CD14-positive monocyte (primary cell): ENCODE measurements at regions not wholly inside any gene's neighbourhood (a gene's known extent, or its start where the extent isn't known, plus 50 kb on each side); places are given as distances from the start of the nearest gene placed in this dataset.

ENCODE experiments used
- DNase-seq, 3 donors: peaks; one replicate each; pipeline ENCODE4 v3.0.0-alpha.2; 2011 to 2022
- H2AFZ ChIP-seq: 2 replicates; pipeline ENCODE4 v1.6.0; 2012; ENCODE audit warnings: mild to moderate bottlenecking, low read depth, low read length, inconsistent platforms; ENCODE audit not compliant: insufficient read depth, poor library complexity, severe bottlenecking
- H3K27ac ChIP-seq, 2 donors: 1 replicate in 1 of 2; 2 replicates in 1 of 2; pipeline ENCODE4 v1.5.1; 2012 to 2013; ENCODE audit warnings: low read length in 2 of 2, control low read depth in 1 of 2, inconsistent platforms in 1 of 2, low read depth in 1 of 2, mild to moderate bottlenecking in 1 of 2
- H3K27me3 ChIP-seq, 2 donors: one replicate each; pipeline versions ENCODE4 v1.6.0 to v1.6.1; 2011 to 2013; ENCODE audit warnings: low read length in 2 of 2; ENCODE audit not compliant: control insufficient read depth in 2 of 2, insufficient read depth in 2 of 2
- H3K36me3 ChIP-seq, 2 donors: replicated peaks in 1 of 2; 1 replicate in 1 of 2; 2 replicates in 1 of 2; pipeline versions ENCODE4 v1.5.1 to v1.6.1; 2012 to 2013; ENCODE audit warnings: low read length in 2 of 2, control low read depth in 1 of 2, inconsistent platforms in 1 of 2, mild to moderate bottlenecking in 1 of 2; ENCODE audit not compliant: insufficient read depth in 2 of 2, control insufficient read depth in 1 of 2
- H3K4me1 ChIP-seq, 2 donors: 1 replicate in 1 of 2; 2 replicates in 1 of 2; pipeline versions ENCODE4 v1.5.1 to v1.6.1; 2012 to 2013; ENCODE audit warnings: low read length in 2 of 2, control low read depth in 1 of 2, inconsistent platforms in 1 of 2, mild to moderate bottlenecking in 1 of 2, moderate library complexity in 1 of 2; ENCODE audit not compliant: insufficient read depth in 2 of 2, control insufficient read depth in 1 of 2
- H3K4me2 ChIP-seq: replicated peaks from 2 replicates; pipeline ENCODE3; 2012; ENCODE audit warnings: low read length, moderate library complexity, mild to moderate bottlenecking; ENCODE audit not compliant: poor library complexity, severe bottlenecking; ENCODE audit errors: extremely low read depth
- H3K4me3 ChIP-seq, 3 experiments: fragments of 200-600 bp in 1 of 3; sonication (generic) in 1 of 3; replicated peaks in 1 of 3; 1 replicate in 2 of 3; 2 replicates in 1 of 3; pipeline ENCODE4 v1.5.1; 2011 to 2013; ENCODE audit warnings: low read length in 3 of 3, mild to moderate bottlenecking in 3 of 3, control low read depth in 2 of 3, low read depth in 2 of 3, inconsistent platforms in 1 of 3, moderate library complexity in 1 of 3
- H3K79me2 ChIP-seq: 2 replicates; pipeline ENCODE4 v1.6.0; 2012; ENCODE audit warnings: mild to moderate bottlenecking, control low read depth, inconsistent platforms, low read length, moderate library complexity; ENCODE audit not compliant: insufficient read depth
- H3K9ac ChIP-seq: 2 replicates; pipeline ENCODE4 v1.6.0; 2017; ENCODE audit warnings: low read length, mild to moderate bottlenecking; ENCODE audit not compliant: insufficient read depth, poor library complexity, severe bottlenecking
- H3K9me3 ChIP-seq, 2 donors: replicated peaks in 1 of 2; 1 replicate in 1 of 2; 2 replicates in 1 of 2; pipeline versions ENCODE4 v1.5.1 to v1.6.1; 2012 to 2013; ENCODE audit warnings: low read length in 2 of 2, control low read depth in 1 of 2; ENCODE audit not compliant: control insufficient read depth in 1 of 2, insufficient read depth in 1 of 2
- H4K20me1 ChIP-seq: 2 replicates; pipeline ENCODE4 v1.6.0; 2012; ENCODE audit warnings: mild to moderate bottlenecking, low read length, control low read depth, moderate library complexity; ENCODE audit not compliant: insufficient read depth
- H3K27ac Mint-ChIP-seq, 7 donors: one replicate each; pipeline ENCODE4 v1.8.0; 2020; ENCODE audit warnings: mild to moderate bottlenecking in 7 of 7, mixed read lengths in 7 of 7, moderate library complexity in 6 of 7, inconsistent platforms in 2 of 7
- H3K27me3 Mint-ChIP-seq, 3 donors: one replicate each; pipeline ENCODE4 v1.8.0; 2021 to 2022; ENCODE audit warnings: low read depth in 3 of 3, mild to moderate bottlenecking in 3 of 3, mixed read lengths in 3 of 3, moderate library complexity in 3 of 3, inconsistent platforms in 1 of 3
- H3K36me3 Mint-ChIP-seq, 2 donors: one replicate each; pipeline ENCODE4 v1.8.0; 2020; ENCODE audit warnings: mixed read lengths in 2 of 2, inconsistent platforms in 1 of 2, mild to moderate bottlenecking in 1 of 2
- H3K4me1 Mint-ChIP-seq: one replicate; pipeline ENCODE4 v1.8.0; 2020; ENCODE audit warnings: mild to moderate bottlenecking, mixed read lengths
- H3K4me3 Mint-ChIP-seq, 2 donors: one replicate each; pipeline ENCODE4 v1.8.0; 2020; ENCODE audit warnings: mild to moderate bottlenecking in 2 of 2, mixed read lengths in 2 of 2, moderate library complexity in 1 of 2
- H3K9me3 Mint-ChIP-seq, 7 donors: one replicate each; pipeline ENCODE4 v1.8.0; 2020 to 2022; ENCODE audit warnings: mixed read lengths in 7 of 7, mild to moderate bottlenecking in 6 of 7, moderate library complexity in 6 of 7, inconsistent platforms in 2 of 7
- WGBS: methylation state at CpG from one replicate; pipeline ENCODE4 v1.1.5; 2013; ENCODE audit warnings: missing lambda C conversion rate; ENCODE audit not compliant: insufficient coverage; 5-methylcytosine and 5-hydroxymethylcytosine counted together
- intact Hi-C, 2 donors: fragments of 100-400 bp; cut with micrococcal nuclease; formaldehyde crosslinking; loops; one replicate each; pipeline versions ENCODE4 v1.15.0 to v1.15.1; 2023
- TF ChIP-seq, protein P1 (sequence below): fragments of 200-600 bp; IDR thresholded peaks from one replicate; pipeline ENCODE4 v1.8.0; 2022; ENCODE audit warnings: antibody characterized with exemption, mild to moderate bottlenecking

DNA sequence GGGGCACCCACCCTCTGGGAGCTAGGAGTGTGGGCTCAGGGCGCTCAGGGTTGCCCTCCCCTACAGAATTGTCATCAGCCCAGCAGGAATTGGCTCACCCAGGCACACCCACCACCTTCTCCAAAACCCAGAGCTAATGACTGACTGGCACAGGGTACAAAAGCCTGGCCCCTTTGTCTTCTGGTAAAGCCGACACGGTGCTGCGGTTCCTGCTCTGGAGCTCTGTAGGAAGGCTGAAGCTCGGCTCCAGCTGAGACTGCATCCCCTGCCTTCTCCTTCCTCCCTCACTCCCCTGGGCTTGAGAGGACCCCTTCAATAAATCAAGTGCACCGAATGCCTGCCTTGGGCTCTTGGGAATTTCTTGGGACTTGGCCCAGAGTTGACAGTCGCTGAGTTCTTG is 117.9 kb upstream of the EEPD1 start:
- TF ChIP-seq, protein P1, sequence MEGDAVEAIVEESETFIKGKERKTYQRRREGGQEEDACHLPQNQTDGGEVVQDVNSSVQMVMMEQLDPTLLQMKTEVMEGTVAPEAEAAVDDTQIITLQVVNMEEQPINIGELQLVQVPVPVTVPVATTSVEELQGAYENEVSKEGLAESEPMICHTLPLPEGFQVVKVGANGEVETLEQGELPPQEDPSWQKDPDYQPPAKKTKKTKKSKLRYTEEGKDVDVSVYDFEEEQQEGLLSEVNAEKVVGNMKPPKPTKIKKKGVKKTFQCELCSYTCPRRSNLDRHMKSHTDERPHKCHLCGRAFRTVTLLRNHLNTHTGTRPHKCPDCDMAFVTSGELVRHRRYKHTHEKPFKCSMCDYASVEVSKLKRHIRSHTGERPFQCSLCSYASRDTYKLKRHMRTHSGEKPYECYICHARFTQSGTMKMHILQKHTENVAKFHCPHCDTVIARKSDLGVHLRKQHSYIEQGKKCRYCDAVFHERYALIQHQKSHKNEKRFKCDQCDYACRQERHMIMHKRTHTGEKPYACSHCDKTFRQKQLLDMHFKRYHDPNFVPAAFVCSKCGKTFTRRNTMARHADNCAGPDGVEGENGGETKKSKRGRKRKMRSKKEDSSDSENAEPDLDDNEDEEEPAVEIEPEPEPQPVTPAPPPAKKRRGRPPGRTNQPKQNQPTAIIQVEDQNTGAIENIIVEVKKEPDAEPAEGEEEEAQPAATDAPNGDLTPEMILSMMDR = no peak
- peaks cover 0 to 2% of the 10 kb centered on the region in 2 donors for H3K27me3 ChIP-seq
- H3K9ac ChIP-seq = no peak overlapping the region
- no peak for DNase-seq
- H2AFZ ChIP-seq = no peak overlapping the region
- H3K36me3 ChIP-seq = no peaks in the 10 kb centered on the region
- 100% methylated on average over 6 of the region's 7 CpGs for WGBS
- Mint-ChIP-seq H3K4me1 (peaks cover 6% of the 10 kb centered on the region), H3K4me3 (no peak overlapping the region), H3K9me3 (peaks cover 0 to 3% (median 0%) of the 10 kb centered on the region in 7 donors), H3K36me3 (no peaks in the 10 kb centered on the region), H3K27me3 (peaks cover 5 to 9% (median 8%) of the 10 kb centered on the region in 3 donors), H3K27ac (no peak overlapping the region)
- no peaks in the 10 kb centered on the region for H3K4me1 ChIP-seq
- intact Hi-C loops = no loop called here
- H3K4me3 ChIP-seq = no peak overlapping the region
- H3K79me2 ChIP-seq = no peaks in the 10 kb centered on the region
- H3K4me2 ChIP-seq = no peak overlapping the region
- no peaks in the 10 kb centered on the region for H3K9me3 ChIP-seq
- no peak overlapping the region for H3K27ac ChIP-seq
- H4K20me1 ChIP-seq = no peaks in the 10 kb centered on the region

- TF ChIP-seq, protein P1 = no peak
- Histone ChIP-seq H3K36me3 (no peaks in the 10 kb centered on the region), H3K4me3 (no peak overlapping the region), H3K27me3 (peaks cover 0 to 2% of the 10 kb centered on the region in 2 donors), H3K4me1 (no peaks in the 10 kb centered on the region), H3K9me3 (no peaks in the 10 kb centered on the region), H4K20me1 (no peaks in the 10 kb centered on the region), H3K4me2 (no peak overlapping the region), H2AFZ (no peak overlapping the region), H3K27ac (no peak overlapping the region), H3K9ac (no peak overlapping the region), H3K79me2 (no peaks in the 10 kb centered on the region)
- intact Hi-C loops = no loop called here
- DNase-seq = no peak
- peaks cover 6% of the 10 kb centered on the region for H3K4me1 Mint-ChIP-seq
- H3K4me3 Mint-ChIP-seq = peak overlapping the region in 1 of 2 donors; percentile 7
- peaks cover 8 to 9% (median 8%) of the 10 kb centered on the region in 3 donors for H3K27me3 Mint-ChIP-seq
- no peak overlapping the region for H3K27ac Mint-ChIP-seq
- no peaks in the 10 kb centered on the region for H3K36me3 Mint-ChIP-seq
- peaks cover 0 to 3% (median 0%) of the 10 kb centered on the region in 7 donors for H3K9me3 Mint-ChIP-seq
- 85% methylated on average over 4 of the region's 4 CpGs for WGBS
These were observed 116.5 kb upstream of the EEPD1 start for GRCh38 chr7:36036590-36036989.
